ENCODE measurements at regions not wholly inside any gene's neighbourhood (a gene's known extent, or its start where the extent isn't known, plus 50 kb on each side); places are given as distances from the start of the nearest gene placed in this dataset.

DNA sequence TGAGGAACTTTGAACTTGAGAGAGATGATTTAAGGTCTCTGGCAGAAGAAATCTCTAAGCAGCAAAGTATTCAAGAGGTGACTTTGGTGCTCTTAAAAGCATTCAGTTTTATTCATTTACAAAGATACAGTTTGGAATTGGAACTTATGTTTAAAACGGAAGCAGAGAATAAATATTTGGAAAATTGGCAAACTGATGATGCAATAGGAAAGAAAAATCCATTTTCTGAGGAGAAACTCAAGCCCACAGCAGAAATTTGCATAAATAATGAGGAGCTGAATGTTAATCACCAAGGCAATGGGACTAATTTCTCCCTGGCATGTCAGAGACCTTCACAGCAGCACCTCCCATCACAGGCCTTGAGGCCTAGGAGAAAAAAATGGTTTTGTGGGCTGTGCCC lies 1022.5 kb upstream of the CHAC2 start:
- TF ChIP-seq POLR2A (IDR thresholded peaks at IDR 0.05; ENCODE audit: low read depth, low read length) (no peak), PAX5 (IDR thresholded peaks at IDR 0.05; ENCODE audit: insufficient read depth, low read length, severe bottlenecking) (no peak), POLR2AphosphoS5 (IDR thresholded peaks at IDR 0.05; ENCODE audit: low read depth, low read length) (no peak), SPI1 (IDR thresholded peaks at IDR 0.05; ENCODE audit: low read depth, low read length) (no peak), TAF1 (IDR thresholded peaks at IDR 0.05; ENCODE audit: low read depth, low read length) (no peak)

Measured in GM12891 (cell line).